Effector memory CD8-positive, alpha-beta T cell (primary cell): ENCODE measurements at regions not wholly inside any gene's neighbourhood (a gene's known extent, or its start where the extent isn't known, plus 50 kb on each side); places are given as distances from the start of the nearest gene placed in this dataset.
"Not testable (repeated sequence)": the region's sequence is repeated elsewhere in the genome, so short reads cannot be mapped to it uniquely, and the experiment has no call there.

Source experiments
- ATAC-seq: fragments of 150-1000 bp; cut with Tn5 transposase; replicated peaks from 2 replicates; pipeline ENCODE4 v1.10.0; 2021; ENCODE audit warnings: mild to moderate bottlenecking, moderate library complexity
- DNase-seq, 3 experiments: peaks; one replicate each; pipeline ENCODE4 v3.0.0; 2021
- H3K27ac Mint-ChIP-seq, 2 donors: one replicate each; pipeline ENCODE4 v1.8.0; 2022; ENCODE audit warnings: mild to moderate bottlenecking in 2 of 2, mixed read lengths in 2 of 2, moderate library complexity in 2 of 2
- H3K27me3 Mint-ChIP-seq, 2 donors: one replicate each; pipeline ENCODE4 v1.8.0; 2022; ENCODE audit warnings: mixed read lengths in 2 of 2
- H3K36me3 Mint-ChIP-seq: one replicate; pipeline ENCODE4 v1.8.0; 2022; ENCODE audit warnings: mild to moderate bottlenecking, moderate library complexity, mixed read lengths; ENCODE audit not compliant: insufficient read depth
- H3K4me1 Mint-ChIP-seq, 2 donors: one replicate each; pipeline ENCODE4 v1.8.0; 2022; ENCODE audit warnings: low read depth in 2 of 2, mixed read lengths in 2 of 2
- H3K4me3 Mint-ChIP-seq, 2 donors: one replicate each; pipeline ENCODE4 v1.8.0; 2022; ENCODE audit warnings: mild to moderate bottlenecking in 2 of 2, mixed read lengths in 2 of 2, moderate library complexity in 2 of 2
- H3K9me3 Mint-ChIP-seq, 2 donors: one replicate each; pipeline ENCODE4 v1.8.0; 2022; ENCODE audit warnings: mixed read lengths in 2 of 2

GRCh38 chr19:23984911-23985310 is 70.2 kb downstream of the ZNF726 start:
- DNase-seq, ATAC-seq, H3K4me3 Mint-ChIP-seq, H3K36me3 Mint-ChIP-seq, H3K9me3 Mint-ChIP-seq, H3K27ac Mint-ChIP-seq, H3K27me3 Mint-ChIP-seq, H3K4me1 Mint-ChIP-seq: not testable (repeated sequence)

- H3K4me1 Mint-ChIP-seq = peaks cover 2% of the 10 kb centered on the region in 2 donors
- DNase-seq (no peak), ATAC-seq (no peak)
- H3K27ac Mint-ChIP-seq = no peak overlapping the region
- no peak overlapping the region for H3K4me3 Mint-ChIP-seq
- no peaks in the 10 kb centered on the region for H3K9me3 Mint-ChIP-seq
- H3K27me3 Mint-ChIP-seq = no peaks in the 10 kb centered on the region
- peaks cover 5% of the 10 kb centered on the region for H3K36me3 Mint-ChIP-seq
Observed at GRCh38 chr19:23986623-23987022, 71.9 kb downstream of the ZNF726 start.

- ATAC-seq (peak; percentile 63), DNase-seq (no peak)
- H3K27me3 Mint-ChIP-seq = no peaks in the 10 kb centered on the region
- no peaks in the 10 kb centered on the region for H3K9me3 Mint-ChIP-seq
- H3K36me3 Mint-ChIP-seq = peaks cover 5% of the 10 kb centered on the region
- no peak overlapping the region for H3K27ac Mint-ChIP-seq
- peaks cover 10 to 11% of the 10 kb centered on the region in 2 donors for H3K4me1 Mint-ChIP-seq
- H3K4me3 Mint-ChIP-seq = no peak overlapping the region
Observed at GRCh38 chr19:23991170-23991569, 76.5 kb downstream of the ZNF726 start.

GRCh38 chr19:23992348-23992747 is 77.7 kb downstream of the ZNF726 start:
- Mint-ChIP-seq H3K27me3 (no peaks in the 10 kb centered on the region), H3K4me1 (peaks cover 10 to 11% of the 10 kb centered on the region in 2 donors), H3K9me3 (peaks cover 6 to 8% of the 10 kb centered on the region in 2 donors), H3K36me3 (peaks cover 9% of the 10 kb centered on the region), H3K4me3 (peak overlapping the region; percentile 28 to 57), H3K27ac (no peak overlapping the region)
- DNase-seq (no peak), ATAC-seq (peak; percentile 67)

GRCh38 chr19:23993440-23993839 is 78.8 kb downstream of the ZNF726 start:
- H3K27me3 Mint-ChIP-seq = no peaks in the 10 kb centered on the region
- peaks cover 6 to 18% of the 10 kb centered on the region in 2 donors for H3K9me3 Mint-ChIP-seq
- ATAC-seq (no peak), DNase-seq (no peak)
- no peak overlapping the region for H3K27ac Mint-ChIP-seq
- H3K36me3 Mint-ChIP-seq = peaks cover 5% of the 10 kb centered on the region
- H3K4me1 Mint-ChIP-seq = peaks cover 10 to 11% of the 10 kb centered on the region in 2 donors
- H3K4me3 Mint-ChIP-seq = no peak overlapping the region

GRCh38 chr19:23996549-23996948 is 81.9 kb downstream of the ZNF726 start:
- Mint-ChIP-seq H3K27me3 (no peaks in the 10 kb centered on the region), H3K36me3 (peaks cover 5% of the 10 kb centered on the region), H3K9me3 (peaks cover 6 to 18% of the 10 kb centered on the region in 2 donors), H3K4me3 (no peak overlapping the region), H3K27ac (no peak overlapping the region), H3K4me1 (peaks cover 9% of the 10 kb centered on the region in 2 donors)
- ATAC-seq = no peak
- no peak for DNase-seq

- Mint-ChIP-seq H3K27me3 (no peaks in the 10 kb centered on the region), H3K36me3 (peaks cover 5% of the 10 kb centered on the region), H3K4me3 (no peak overlapping the region), H3K27ac (no peak overlapping the region), H3K4me1 (no peaks in the 10 kb centered on the region), H3K9me3 (peaks cover 6 to 18% of the 10 kb centered on the region in 2 donors)
- DNase-seq = no peak
- no peak for ATAC-seq
Observed at GRCh38 chr19:23998568-23998967, 83.9 kb downstream of the ZNF726 start.

- H3K27me3 Mint-ChIP-seq = no peaks in the 10 kb centered on the region
- ATAC-seq (no peak), DNase-seq (no peak)
- H3K27ac Mint-ChIP-seq = no peak overlapping the region
- no peak overlapping the region for H3K4me3 Mint-ChIP-seq
- H3K9me3 Mint-ChIP-seq = peaks cover 6 to 18% of the 10 kb centered on the region in 2 donors
- peaks cover 5% of the 10 kb centered on the region for H3K36me3 Mint-ChIP-seq
- no peaks in the 10 kb centered on the region for H3K4me1 Mint-ChIP-seq
Observed at GRCh38 chr19:23999821-24000610, 85.3 kb downstream of the ZNF726 start.

- H3K27ac Mint-ChIP-seq = no peak overlapping the region
- DNase-seq (no peak), ATAC-seq (no peak)
- no peaks in the 10 kb centered on the region for H3K27me3 Mint-ChIP-seq
- H3K9me3 Mint-ChIP-seq = peaks cover 6 to 18% of the 10 kb centered on the region in 2 donors
- no peaks in the 10 kb centered on the region for H3K4me1 Mint-ChIP-seq
- peaks cover 5% of the 10 kb centered on the region for H3K36me3 Mint-ChIP-seq
- H3K4me3 Mint-ChIP-seq = no peak overlapping the region
Observed at GRCh38 chr19:24000656-24001055, 86.0 kb downstream of the ZNF726 start.

- Mint-ChIP-seq H3K9me3 (peaks cover under 1 to 9% of the 10 kb centered on the region in 2 donors), H3K4me3 (no peak overlapping the region), H3K36me3 (no peaks in the 10 kb centered on the region), H3K4me1 (no peaks in the 10 kb centered on the region), H3K27me3 (no peaks in the 10 kb centered on the region), H3K27ac (no peak overlapping the region)
- no peak for ATAC-seq
- DNase-seq = no peak
Observed at GRCh38 chr19:24002256-24002945, 84.6 kb upstream of the ZNF254 start.

- no peaks in the 10 kb centered on the region for H3K4me1 Mint-ChIP-seq
- no peak for ATAC-seq
- no peaks in the 10 kb centered on the region for H3K36me3 Mint-ChIP-seq
- no peaks in the 10 kb centered on the region for H3K27me3 Mint-ChIP-seq
- no peak overlapping the region for H3K4me3 Mint-ChIP-seq
- no peak for DNase-seq
- no peaks in the 10 kb centered on the region for H3K9me3 Mint-ChIP-seq
- H3K27ac Mint-ChIP-seq = no peak overlapping the region
Observed at GRCh38 chr19:24003537-24003936, 83.5 kb upstream of the ZNF254 start.

- Mint-ChIP-seq H3K4me1 (no peaks in the 10 kb centered on the region), H3K27me3 (no peaks in the 10 kb centered on the region), H3K27ac (no peak overlapping the region), H3K9me3 (no peaks in the 10 kb centered on the region), H3K4me3 (no peak overlapping the region), H3K36me3 (no peaks in the 10 kb centered on the region)
- no peak for DNase-seq
- no peak for ATAC-seq
Observed at GRCh38 chr19:24004166-24004565, 82.8 kb upstream of the ZNF254 start.

GRCh38 chr19:24029941-24030636 is 56.9 kb upstream of the ZNF254 start:
- H3K27ac Mint-ChIP-seq = peak overlapping the region in 1 of 2 donors; percentile 46
- no peaks in the 10 kb centered on the region for H3K9me3 Mint-ChIP-seq
- ATAC-seq (no peak), DNase-seq (no peak)
- no peaks in the 10 kb centered on the region for H3K27me3 Mint-ChIP-seq
- peaks cover 22% of the 10 kb centered on the region for H3K36me3 Mint-ChIP-seq
- H3K4me1 Mint-ChIP-seq = peaks cover 19% of the 10 kb centered on the region in 2 donors
- H3K4me3 Mint-ChIP-seq = no peak overlapping the region
